H9 (cell line): ENCODE measurements at regions not wholly inside any gene's neighbourhood (a gene's known extent, or its start where the extent isn't known, plus 50 kb on each side); places are given as distances from the start of the nearest gene placed in this dataset.

Experiments used
- DNase-seq: peaks from one replicate; pipeline ENCODE4 v3.0.0-alpha.2; 2017
- H2AFZ ChIP-seq: one replicate; pipeline ENCODE4 v1.6.1; 2013; ENCODE audit warnings: mild to moderate bottlenecking, low read length, control low read depth, moderate library complexity
- H2AK5ac ChIP-seq: 2 replicates; pipeline ENCODE4 v1.6.1; 2013; ENCODE audit warnings: low read length, control low read depth, mixed read lengths; ENCODE audit not compliant: insufficient read length
- H2BK120ac ChIP-seq: one replicate; pipeline ENCODE4 v1.6.1; 2013; ENCODE audit warnings: low read depth, mild to moderate bottlenecking, low read length, control low read depth, inconsistent platforms; ENCODE audit not compliant: poor library complexity, severe bottlenecking
- H2BK12ac ChIP-seq: 2 replicates; pipeline ENCODE4 v1.6.1; 2013; ENCODE audit warnings: low read length, control low read depth, mixed read lengths, low read depth; ENCODE audit not compliant: insufficient read length
- H2BK15ac ChIP-seq: 2 replicates; pipeline ENCODE4 v1.6.1; 2013; ENCODE audit warnings: low read depth, low read length, control low read depth
- H2BK20ac ChIP-seq: one replicate; pipeline ENCODE4 v1.6.1; 2013; ENCODE audit warnings: low read depth, mild to moderate bottlenecking, low read length, control low read depth, inconsistent platforms; ENCODE audit not compliant: poor library complexity, severe bottlenecking
- H2BK5ac ChIP-seq: 2 replicates; pipeline ENCODE4 v1.6.1; 2013; ENCODE audit warnings: low read length, control low read depth, mixed read lengths; ENCODE audit not compliant: insufficient read length
- H3K14ac ChIP-seq: 2 replicates; pipeline ENCODE4 v1.6.1; 2013; ENCODE audit warnings: low read length, control low read depth; ENCODE audit not compliant: insufficient read depth
- H3K18ac ChIP-seq: 2 replicates; pipeline ENCODE4 v1.6.1; 2013; ENCODE audit warnings: low read depth, mild to moderate bottlenecking, mixed read lengths, low read length, control low read depth; ENCODE audit not compliant: insufficient read length
- H3K23ac ChIP-seq: 2 replicates; pipeline ENCODE4 v1.6.1; 2013; ENCODE audit warnings: low read length, control low read depth, mixed read lengths, low read depth; ENCODE audit not compliant: insufficient read length
- H3K23me2 ChIP-seq: 2 replicates; pipeline ENCODE4 v1.6.1; 2013; ENCODE audit warnings: low read depth, mild to moderate bottlenecking, mixed read lengths, low read length, control low read depth; ENCODE audit not compliant: insufficient read length, poor library complexity, severe bottlenecking
- H3K27ac ChIP-seq: 2 replicates; pipeline ENCODE4 v1.5.1; 2013; ENCODE audit warnings: low read length, control low read depth, mixed read lengths, low read depth; ENCODE audit not compliant: insufficient read length
- H3K27me3 ChIP-seq: 2 replicates; pipeline ENCODE4 v1.6.1; 2013; ENCODE audit warnings: low read length, control low read depth, inconsistent platforms; ENCODE audit not compliant: insufficient read depth
- H3K4ac ChIP-seq: 2 replicates; pipeline ENCODE4 v1.6.1; 2013; ENCODE audit warnings: low read depth, mild to moderate bottlenecking, control low read depth, inconsistent platforms, low read length, moderate library complexity
- H3K4me1 ChIP-seq: 2 replicates; pipeline ENCODE4 v1.6.1; 2013; ENCODE audit warnings: low read length, control low read depth, inconsistent platforms; ENCODE audit not compliant: insufficient read depth
- H3K4me2 ChIP-seq: 2 replicates; pipeline ENCODE4 v1.6.1; 2013; ENCODE audit warnings: low read length, control low read depth, mixed read lengths; ENCODE audit not compliant: insufficient read length, insufficient read depth
- H3K56ac ChIP-seq: 2 replicates; pipeline ENCODE4 v1.6.1; 2013; ENCODE audit warnings: low read depth, mild to moderate bottlenecking, mixed read lengths, low read length, control low read depth; ENCODE audit not compliant: insufficient read length
- H3K79me1 ChIP-seq: 2 replicates; pipeline ENCODE4 v1.6.1; 2013; ENCODE audit warnings: low read depth, mild to moderate bottlenecking, moderate library complexity, low read length, control low read depth, inconsistent platforms; ENCODE audit not compliant: insufficient read depth, poor library complexity, severe bottlenecking
- H3K79me2 ChIP-seq: 2 replicates; pipeline ENCODE4 v1.6.1; 2013; ENCODE audit warnings: low read length, control low read depth, inconsistent platforms; ENCODE audit not compliant: insufficient read depth
- H3K9ac ChIP-seq: 2 replicates; pipeline ENCODE4 v1.6.1; 2013; ENCODE audit warnings: low read length, control low read depth, mixed read lengths; ENCODE audit not compliant: insufficient read length; ENCODE audit errors: extremely low read depth
- H3K9me3 ChIP-seq: one replicate; pipeline ENCODE4 v1.6.1; 2013; ENCODE audit warnings: low read depth, low read length, inconsistent platforms; ENCODE audit not compliant: control insufficient read depth
- H3T11ph ChIP-seq: one replicate; pipeline ENCODE4 v1.6.1; 2013; ENCODE audit warnings: mild to moderate bottlenecking, low read length, control low read depth, inconsistent platforms
- H4K20me1 ChIP-seq: one replicate; pipeline ENCODE4 v1.6.1; 2013; ENCODE audit not compliant: control insufficient read depth, insufficient read length, insufficient read depth
- H4K5ac ChIP-seq: 2 replicates; pipeline ENCODE4 v1.6.1; 2013; ENCODE audit warnings: low read depth, mild to moderate bottlenecking, mixed read lengths, low read length, control low read depth; ENCODE audit not compliant: insufficient read length
- H4K8ac ChIP-seq: replicated peaks from 2 replicates; pipeline ENCODE4 v1.6.1; 2013; ENCODE audit warnings: low read length, control low read depth, mixed read lengths, low read depth; ENCODE audit not compliant: insufficient read length
- H4K91ac ChIP-seq: 2 replicates; pipeline ENCODE4 v1.6.1; 2013; ENCODE audit warnings: low read depth, mild to moderate bottlenecking, moderate library complexity, mixed read lengths, low read length, control low read depth; ENCODE audit not compliant: insufficient read length
- H3K27ac Mint-ChIP-seq, 3 experiments: 2 replicates in 2 of 3; 3 replicates in 1 of 3; pipeline ENCODE4 v1.8.0; 2020 to 2021; ENCODE audit warnings: mixed read lengths in 3 of 3, mild to moderate bottlenecking in 1 of 3, moderate library complexity in 1 of 3
- H3K27me3 Mint-ChIP-seq: 2 replicates; pipeline ENCODE4 v1.8.0; 2021; ENCODE audit warnings: low read depth, mild to moderate bottlenecking, moderate library complexity, mixed read lengths
- H3K36me3 Mint-ChIP-seq, 3 experiments: 2 replicates in 2 of 3; 3 replicates in 1 of 3; pipeline ENCODE4 v1.8.0; 2020 to 2021; ENCODE audit warnings: low read depth in 3 of 3, mixed read lengths in 3 of 3; ENCODE audit not compliant: insufficient read depth in 1 of 3
- H3K4me1 Mint-ChIP-seq, 2 experiments: 2 replicates each; pipeline ENCODE4 v1.8.0; 2020; ENCODE audit warnings: mixed read lengths in 2 of 2
- H3K4me3 Mint-ChIP-seq, 2 experiments: 2 replicates in 1 of 2; 3 replicates in 1 of 2; pipeline ENCODE4 v1.8.0; 2020 to 2021; ENCODE audit warnings: mild to moderate bottlenecking in 2 of 2, mixed read lengths in 2 of 2, moderate library complexity in 1 of 2
- H3K9me3 Mint-ChIP-seq, 2 experiments: 2 replicates in 1 of 2; 3 replicates in 1 of 2; pipeline ENCODE4 v1.8.0; 2020; ENCODE audit warnings: mild to moderate bottlenecking in 2 of 2, mixed read lengths in 2 of 2, moderate library complexity in 1 of 2
- CTCF ChIP-seq: fragments of 200-600 bp; sonication (generic); conservative IDR thresholded peaks from 3 replicates; pipeline ENCODE4 v1.8.0; 2021; ENCODE audit warnings: antibody characterized with exemption, mild to moderate bottlenecking
- WGBS: extraction: QIAGEN DNeasy Blood & Tissue Kit; methylation state at CpG from one replicate; pipeline ENCODE4 v1.1.7; 2013; ENCODE audit warnings: missing lambda C conversion rate, low lambda C conversion rate, mixed read lengths; ENCODE audit not compliant: insufficient read length; ENCODE audit errors: extremely low coverage; 5-methylcytosine and 5-hydroxymethylcytosine counted together

- no peak overlapping the region for H3K23ac ChIP-seq
- no peaks in the 10 kb centered on the region for H3K79me1 ChIP-seq
- no peak for DNase-seq
- H4K20me1 ChIP-seq = no peaks in the 10 kb centered on the region
- no peak overlapping the region for H4K91ac ChIP-seq
- H3K27ac ChIP-seq = no peak overlapping the region
- peaks cover 9 to 10% of the 10 kb centered on the region in 2 experiments for H3K4me1 Mint-ChIP-seq
- H3K4me2 ChIP-seq = no peak overlapping the region
- H3K4me1 ChIP-seq = peaks cover 4% of the 10 kb centered on the region; the same call in 1 of the 2 replicates
- no peak overlapping the region for H2BK20ac ChIP-seq
- no peaks in the 10 kb centered on the region for H3K9me3 Mint-ChIP-seq
- no peak overlapping the region for H3K14ac ChIP-seq
- H3K36me3 Mint-ChIP-seq = no peaks in the 10 kb centered on the region
- no peak overlapping the region for H2BK15ac ChIP-seq
- WGBS = no CpG with 5 or more reads among the region's 1 CpG
- no peaks in the 10 kb centered on the region for H3K9me3 ChIP-seq
- H3K27me3 ChIP-seq = no peaks in the 10 kb centered on the region
- no peaks in the 10 kb centered on the region for H3K79me2 ChIP-seq
- no peak overlapping the region for H2BK5ac ChIP-seq
- H3T11ph ChIP-seq = no peak overlapping the region
- H2BK120ac ChIP-seq = no peak overlapping the region
- H3K4ac ChIP-seq = no peak overlapping the region
- no peak overlapping the region for H2AK5ac ChIP-seq
- TF ChIP-seq CTCF = no peak
- no peak overlapping the region for H4K8ac ChIP-seq
- no peak overlapping the region for H3K9ac ChIP-seq
- H3K23me2 ChIP-seq = no peaks in the 10 kb centered on the region
- H3K27ac Mint-ChIP-seq = no peak overlapping the region
- no peak overlapping the region for H3K56ac ChIP-seq
- H3K27me3 Mint-ChIP-seq = no peaks in the 10 kb centered on the region
- H2BK12ac ChIP-seq = no peak overlapping the region
- no peak overlapping the region for H3K18ac ChIP-seq
- H3K4me3 Mint-ChIP-seq = no peak overlapping the region
- H4K5ac ChIP-seq = no peak overlapping the region
- no peak overlapping the region for H2AFZ ChIP-seq
Observed at GRCh38 chr2:181235011-181235410, 222.2 kb upstream of the ITGA4 start.
